ENCODE measurements at regions not wholly inside any gene's neighbourhood (a gene's known extent, or its start where the extent isn't known, plus 50 kb on each side); places are given as distances from the start of the nearest gene placed in this dataset.

DNA sequence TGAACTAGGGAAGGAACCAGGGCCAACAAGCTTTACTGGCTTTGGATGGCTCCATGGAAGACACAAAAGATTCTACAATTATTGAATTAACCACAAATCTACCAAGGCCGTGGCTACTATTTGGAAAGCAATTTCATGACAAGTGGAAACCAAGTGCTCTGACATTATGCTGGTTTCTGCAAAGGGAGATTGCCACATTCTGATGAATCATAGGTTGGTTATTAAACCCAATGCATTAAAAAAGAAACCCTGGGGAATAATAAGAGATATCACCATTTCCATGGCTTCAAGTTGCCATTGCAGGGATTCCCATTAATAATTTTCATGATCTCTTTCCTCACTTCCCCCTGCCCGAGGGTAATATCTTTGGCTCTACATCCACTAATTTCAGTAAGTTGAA lies 359.2 kb upstream of the NCAM2 start:
- TF ChIP-seq POLR2A (IDR thresholded peaks at IDR 0.05; ENCODE audit: low read length), result no peak
- no peak for TF ChIP-seq GATA1 (IDR thresholded peaks at IDR 0.05; ENCODE audit: low read depth, low read length)
